ENCODE measurements at regions not wholly inside any gene's neighbourhood (a gene's known extent, or its start where the extent isn't known, plus 50 kb on each side); places are given as distances from the start of the nearest gene placed in this dataset.

DNA sequence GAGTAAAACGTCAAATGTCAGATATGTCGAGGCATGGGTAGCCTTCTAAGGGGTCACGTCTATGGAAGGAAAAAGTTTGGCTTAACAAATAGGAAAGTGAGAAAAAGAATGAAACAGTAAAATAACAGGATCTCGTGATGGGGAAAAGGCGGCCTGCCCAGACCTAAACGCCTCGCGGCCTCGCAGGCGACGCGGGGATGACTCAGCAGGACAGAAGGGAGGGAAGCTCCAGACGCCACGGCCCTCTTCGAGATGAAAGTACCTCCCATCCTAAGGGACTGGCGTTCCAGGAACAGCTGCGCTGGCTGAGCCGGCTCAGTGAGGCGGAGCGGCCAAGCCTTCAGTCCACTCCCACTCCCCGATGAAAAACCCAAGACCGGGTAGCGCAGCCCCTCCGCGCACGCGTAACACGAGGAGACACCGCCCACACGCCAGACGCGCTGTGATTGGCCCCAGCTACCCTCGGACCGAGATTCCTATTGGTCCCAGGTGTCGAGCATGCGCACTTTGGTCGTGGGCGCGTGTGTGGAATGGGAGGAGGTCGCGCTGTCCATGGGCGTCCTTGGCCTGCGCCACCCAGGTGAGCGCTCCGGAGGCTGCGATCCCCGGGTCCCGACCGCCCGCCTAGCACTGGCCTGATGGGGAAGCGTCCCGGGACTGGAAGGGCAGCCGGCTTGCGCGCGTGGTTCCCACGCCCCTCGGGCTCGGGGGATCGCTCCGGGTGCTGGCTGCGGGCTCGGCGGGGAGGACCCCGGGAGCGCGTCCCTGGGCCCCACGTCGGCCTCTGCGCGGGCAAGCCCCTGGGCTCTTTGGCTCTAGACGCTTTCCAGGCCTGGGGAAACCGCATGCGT lies 588.5 kb downstream of the MTRR start (continued):
- TF ChIP-seq, protein P1, sequence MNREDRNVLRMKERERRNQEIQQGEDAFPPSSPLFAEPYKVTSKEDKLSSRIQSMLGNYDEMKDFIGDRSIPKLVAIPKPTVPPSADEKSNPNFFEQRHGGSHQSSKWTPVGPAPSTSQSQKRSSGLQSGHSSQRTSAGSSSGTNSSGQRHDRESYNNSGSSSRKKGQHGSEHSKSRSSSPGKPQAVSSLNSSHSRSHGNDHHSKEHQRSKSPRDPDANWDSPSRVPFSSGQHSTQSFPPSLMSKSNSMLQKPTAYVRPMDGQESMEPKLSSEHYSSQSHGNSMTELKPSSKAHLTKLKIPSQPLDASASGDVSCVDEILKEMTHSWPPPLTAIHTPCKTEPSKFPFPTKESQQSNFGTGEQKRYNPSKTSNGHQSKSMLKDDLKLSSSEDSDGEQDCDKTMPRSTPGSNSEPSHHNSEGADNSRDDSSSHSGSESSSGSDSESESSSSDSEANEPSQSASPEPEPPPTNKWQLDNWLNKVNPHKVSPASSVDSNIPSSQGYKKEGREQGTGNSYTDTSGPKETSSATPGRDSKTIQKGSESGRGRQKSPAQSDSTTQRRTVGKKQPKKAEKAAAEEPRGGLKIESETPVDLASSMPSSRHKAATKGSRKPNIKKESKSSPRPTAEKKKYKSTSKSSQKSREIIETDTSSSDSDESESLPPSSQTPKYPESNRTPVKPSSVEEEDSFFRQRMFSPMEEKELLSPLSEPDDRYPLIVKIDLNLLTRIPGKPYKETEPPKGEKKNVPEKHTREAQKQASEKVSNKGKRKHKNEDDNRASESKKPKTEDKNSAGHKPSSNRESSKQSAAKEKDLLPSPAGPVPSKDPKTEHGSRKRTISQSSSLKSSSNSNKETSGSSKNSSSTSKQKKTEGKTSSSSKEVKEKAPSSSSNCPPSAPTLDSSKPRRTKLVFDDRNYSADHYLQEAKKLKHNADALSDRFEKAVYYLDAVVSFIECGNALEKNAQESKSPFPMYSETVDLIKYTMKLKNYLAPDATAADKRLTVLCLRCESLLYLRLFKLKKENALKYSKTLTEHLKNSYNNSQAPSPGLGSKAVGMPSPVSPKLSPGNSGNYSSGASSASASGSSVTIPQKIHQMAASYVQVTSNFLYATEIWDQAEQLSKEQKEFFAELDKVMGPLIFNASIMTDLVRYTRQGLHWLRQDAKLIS (CRISPR knock-in tag; IDR thresholded peaks at IDR 0.05) = no peak
- TF ChIP-seq ZNF569 (CRISPR knock-in tag; IDR thresholded peaks at IDR 0.05; ENCODE audit: borderline replicate concordance) (no peak), SIX4 (CRISPR knock-in tag; IDR thresholded peaks at IDR 0.05) (no peak), ZNF121 (CRISPR knock-in tag; IDR thresholded peaks at IDR 0.05) (no peak), REL (CRISPR knock-in tag; conservative IDR thresholded peaks at IDR 0.05) (peak; percentile 48; the same call in 1 of the 2 replicates), HOXA3 (CRISPR knock-in tag; IDR thresholded peaks at IDR 0.05) (peak; percentile 15; the same call in 1 of the 2 replicates), ZNF34 (CRISPR knock-in tag; IDR thresholded peaks at IDR 0.05; ENCODE audit: borderline replicate concordance) (no peak), MBD4 (IDR thresholded peaks at IDR 0.05; ENCODE audit: borderline replicate concordance, low read length) (no peak), ZNF451 (CRISPR knock-in tag; IDR thresholded peaks at IDR 0.05) (no peak), ZFX (CRISPR knock-in tag; IDR thresholded peaks at IDR 0.05; ENCODE audit: low read depth) (peak; percentile 82), ZNF20 (CRISPR knock-in tag; IDR thresholded peaks at IDR 0.05) (no peak), SIN3B (IDR thresholded peaks at IDR 0.05; ENCODE audit: low read length) (no peak), ARNTL (CRISPR knock-in tag; IDR thresholded peaks at IDR 0.05) (peak; percentile 54; the same call in 1 of the 2 replicates), ZBTB42 (CRISPR knock-in tag; IDR thresholded peaks at IDR 0.05) (no peak)
- TF ChIP-seq, protein P2, sequence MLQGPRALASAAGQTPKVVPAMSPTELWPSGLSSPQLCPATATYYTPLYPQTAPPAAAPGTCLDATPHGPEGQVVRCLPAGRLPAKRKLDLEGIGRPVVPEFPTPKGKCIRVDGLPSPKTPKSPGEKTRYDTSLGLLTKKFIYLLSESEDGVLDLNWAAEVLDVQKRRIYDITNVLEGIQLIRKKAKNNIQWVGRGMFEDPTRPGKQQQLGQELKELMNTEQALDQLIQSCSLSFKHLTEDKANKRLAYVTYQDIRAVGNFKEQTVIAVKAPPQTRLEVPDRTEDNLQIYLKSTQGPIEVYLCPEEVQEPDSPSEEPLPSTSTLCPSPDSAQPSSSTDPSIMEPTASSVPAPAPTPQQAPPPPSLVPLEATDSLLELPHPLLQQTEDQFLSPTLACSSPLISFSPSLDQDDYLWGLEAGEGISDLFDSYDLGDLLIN (CRISPR knock-in tag; IDR thresholded peaks at IDR 0.05; ENCODE audit: borderline replicate concordance) = peak; percentile 19; the same call in 1 of the 2 replicates
- TF ChIP-seq, protein P3, sequence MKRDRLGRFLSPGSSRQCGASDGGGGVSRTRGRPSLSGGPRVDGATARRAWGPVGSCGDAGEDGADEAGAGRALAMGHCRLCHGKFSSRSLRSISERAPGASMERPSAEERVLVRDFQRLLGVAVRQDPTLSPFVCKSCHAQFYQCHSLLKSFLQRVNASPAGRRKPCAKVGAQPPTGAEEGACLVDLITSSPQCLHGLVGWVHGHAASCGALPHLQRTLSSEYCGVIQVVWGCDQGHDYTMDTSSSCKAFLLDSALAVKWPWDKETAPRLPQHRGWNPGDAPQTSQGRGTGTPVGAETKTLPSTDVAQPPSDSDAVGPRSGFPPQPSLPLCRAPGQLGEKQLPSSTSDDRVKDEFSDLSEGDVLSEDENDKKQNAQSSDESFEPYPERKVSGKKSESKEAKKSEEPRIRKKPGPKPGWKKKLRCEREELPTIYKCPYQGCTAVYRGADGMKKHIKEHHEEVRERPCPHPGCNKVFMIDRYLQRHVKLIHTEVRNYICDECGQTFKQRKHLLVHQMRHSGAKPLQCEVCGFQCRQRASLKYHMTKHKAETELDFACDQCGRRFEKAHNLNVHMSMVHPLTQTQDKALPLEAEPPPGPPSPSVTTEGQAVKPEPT (CRISPR knock-in tag; IDR thresholded peaks at IDR 0.05; ENCODE audit: low read depth) = 0 out of 2 replicates have a peak, but pooled peaks have one; percentile 40
- TF ChIP-seq, protein P4, sequence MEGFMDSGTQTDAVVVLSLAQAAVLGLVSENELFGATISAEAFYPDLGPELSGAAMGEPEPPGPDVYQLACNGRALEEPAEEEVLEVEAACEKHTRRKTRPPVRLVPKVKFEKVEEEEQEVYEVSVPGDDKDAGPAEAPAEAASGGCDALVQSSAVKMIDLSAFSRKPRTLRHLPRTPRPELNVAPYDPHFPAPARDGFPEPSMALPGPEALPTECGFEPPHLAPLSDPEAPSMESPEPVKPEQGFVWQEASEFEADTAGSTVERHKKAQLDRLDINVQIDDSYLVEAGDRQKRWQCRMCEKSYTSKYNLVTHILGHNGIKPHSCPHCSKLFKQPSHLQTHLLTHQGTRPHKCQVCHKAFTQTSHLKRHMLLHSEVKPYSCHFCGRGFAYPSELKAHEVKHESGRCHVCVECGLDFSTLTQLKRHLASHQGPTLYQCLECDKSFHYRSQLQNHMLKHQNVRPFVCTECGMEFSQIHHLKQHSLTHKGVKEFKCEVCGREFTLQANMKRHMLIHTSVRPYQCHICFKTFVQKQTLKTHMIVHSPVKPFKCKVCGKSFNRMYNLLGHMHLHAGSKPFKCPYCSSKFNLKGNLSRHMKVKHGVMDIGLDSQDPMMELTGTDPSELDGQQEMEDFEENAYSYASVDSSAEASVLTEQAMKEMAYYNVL (CRISPR knock-in tag; IDR thresholded peaks at IDR 0.05; ENCODE audit: borderline replicate concordance) = no peak
- TF ChIP-seq, protein P5, sequence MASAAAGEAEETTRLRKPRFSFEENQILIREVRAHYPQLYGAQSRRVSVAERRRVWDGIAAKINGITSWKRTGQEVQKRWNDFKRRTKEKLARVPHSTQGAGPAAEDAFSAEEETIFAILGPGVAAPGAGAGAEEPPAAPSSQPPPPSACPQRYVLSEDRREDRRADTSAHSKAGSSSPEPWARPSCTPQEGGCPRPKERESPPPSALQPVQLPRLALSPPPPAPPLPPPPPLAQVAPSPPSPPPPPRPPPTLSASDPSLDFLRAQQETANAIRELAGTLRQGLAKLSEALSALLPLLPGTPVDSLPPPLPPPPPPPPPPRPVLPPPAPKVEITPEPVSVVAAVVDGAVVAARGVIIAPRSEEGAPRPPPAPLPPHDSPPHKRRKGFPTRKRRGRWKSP (CRISPR knock-in tag; IDR thresholded peaks at IDR 0.05) = peak; percentile 78; the same call in 1 of the 2 replicates
